ENCODE measurements at regions not wholly inside any gene's neighbourhood (a gene's known extent, or its start where the extent isn't known, plus 50 kb on each side); places are given as distances from the start of the nearest gene placed in this dataset.

- CTCF ChIA-PET, result no interaction called here
- TF ChIP-seq BHLHE40 (IDR thresholded peaks at IDR 0.05; ENCODE audit: borderline replicate concordance) (no peak), FOXA1 (IDR thresholded peaks at IDR 0.05) (no peak), L3MBTL2 (conservative IDR thresholded peaks at IDR 0.05) (no peak), HDGF (IDR thresholded peaks at IDR 0.05; ENCODE audit: borderline replicate concordance) (no peak), LEF1 (IDR thresholded peaks at IDR 0.05; ENCODE audit: borderline replicate concordance) (no peak), CTBP1 (IDR thresholded peaks at IDR 0.05; ENCODE audit: borderline replicate concordance) (no peak), ELF4 (IDR thresholded peaks at IDR 0.05) (no peak), SP1 (IDR thresholded peaks at IDR 0.05) (no peak), PKNOX1 (IDR thresholded peaks at IDR 0.05) (no peak), FOXK2 (IDR thresholded peaks at IDR 0.05) (no peak), ZNF384 (IDR thresholded peaks at IDR 0.05) (no peak), TARDBP (IDR thresholded peaks at IDR 0.05) (no peak), ARNT (IDR thresholded peaks at IDR 0.05) (no peak)
- no peak for DNase-seq (ENCODE audit: extremely low spot score)
- POLR2A ChIA-PET, result no interaction called here
Measured at GRCh38 chr11:17148536-17148935, 59.2 kb downstream of the PIK3C2A start.

GRCh38 chr11:17145972-17146371 lies 61.8 kb downstream of the PIK3C2A start:
- TF ChIP-seq ELF4 (IDR thresholded peaks at IDR 0.05) (no peak), BHLHE40 (IDR thresholded peaks at IDR 0.05; ENCODE audit: borderline replicate concordance) (no peak), SUZ12 (IDR thresholded peaks at IDR 0.05) (no peak), ZNF384 (IDR thresholded peaks at IDR 0.05) (no peak), ARNT (IDR thresholded peaks at IDR 0.05) (no peak), HDGF (IDR thresholded peaks at IDR 0.05; ENCODE audit: borderline replicate concordance) (no peak), TARDBP (IDR thresholded peaks at IDR 0.05) (no peak)
- ChIA-PET POLR2A (no interaction called here), CTCF (no interaction called here)
- DNase-seq (ENCODE audit: extremely low spot score), result no peak

- ChIA-PET POLR2A (interaction anchor here (0.5 kb wide), 1 partner anchor 65 kb away, joined by 3 read pairs; the partner anchor contains the start of gene RPS13), CTCF (no interaction called here)
- DNase-seq (ENCODE audit: extremely low spot score), result no peak
- TF ChIP-seq CTBP1 (IDR thresholded peaks at IDR 0.05; ENCODE audit: borderline replicate concordance) (no peak), TARDBP (IDR thresholded peaks at IDR 0.05) (no peak), PKNOX1 (IDR thresholded peaks at IDR 0.05) (no peak), FOXK2 (IDR thresholded peaks at IDR 0.05) (no peak), FOXA1 (IDR thresholded peaks at IDR 0.05) (no peak), ELF4 (IDR thresholded peaks at IDR 0.05) (no peak), BHLHE40 (IDR thresholded peaks at IDR 0.05; ENCODE audit: borderline replicate concordance) (no peak), L3MBTL2 (conservative IDR thresholded peaks at IDR 0.05) (no peak), LEF1 (IDR thresholded peaks at IDR 0.05; ENCODE audit: borderline replicate concordance) (no peak), NFRKB (IDR thresholded peaks at IDR 0.05) (no peak), SP1 (IDR thresholded peaks at IDR 0.05) (no peak), SUZ12 (IDR thresholded peaks at IDR 0.05) (no peak), FOXM1 (IDR thresholded peaks at IDR 0.05; ENCODE audit: borderline replicate concordance) (no peak), ZNF384 (IDR thresholded peaks at IDR 0.05) (no peak)
Measured at GRCh38 chr11:17142450-17142849, 65.0 kb upstream of the RPS13 start.

GRCh38 chr11:17141156-17141555 lies 63.7 kb upstream of the RPS13 start:
- CTCF ChIA-PET, result no interaction called here

GRCh38 chr11:17138562-17138961 lies 61.1 kb upstream of the RPS13 start:
- DNase-seq (ENCODE audit: extremely low spot score), result no peak
- TF ChIP-seq ZNF384 (IDR thresholded peaks at IDR 0.05) (no peak), TARDBP (IDR thresholded peaks at IDR 0.05) (no peak), FOXM1 (IDR thresholded peaks at IDR 0.05; ENCODE audit: borderline replicate concordance) (no peak), FOXK2 (IDR thresholded peaks at IDR 0.05) (no peak), LEF1 (IDR thresholded peaks at IDR 0.05; ENCODE audit: borderline replicate concordance) (no peak), L3MBTL2 (conservative IDR thresholded peaks at IDR 0.05) (no peak), SP1 (IDR thresholded peaks at IDR 0.05) (no peak), ARNT (IDR thresholded peaks at IDR 0.05) (no peak), FOXA1 (IDR thresholded peaks at IDR 0.05) (no peak), SUZ12 (IDR thresholded peaks at IDR 0.05) (no peak), CTBP1 (IDR thresholded peaks at IDR 0.05; ENCODE audit: borderline replicate concordance) (no peak), PKNOX1 (IDR thresholded peaks at IDR 0.05) (no peak), HDGF (IDR thresholded peaks at IDR 0.05; ENCODE audit: borderline replicate concordance) (no peak), NFRKB (IDR thresholded peaks at IDR 0.05) (no peak)
- ChIA-PET CTCF (no interaction called here), POLR2A (no interaction called here)

More at GRCh38 chr11:17141156-17141555, 63.7 kb upstream of the RPS13 start:
- TF ChIP-seq L3MBTL2 (conservative IDR thresholded peaks at IDR 0.05) (no peak), NFRKB (IDR thresholded peaks at IDR 0.05) (no peak), ZNF384 (IDR thresholded peaks at IDR 0.05) (no peak), FOXK2 (IDR thresholded peaks at IDR 0.05) (no peak), BHLHE40 (IDR thresholded peaks at IDR 0.05; ENCODE audit: borderline replicate concordance) (no peak)
- POLR2A ChIA-PET, result interaction anchor here (1.4 kb wide), 1 partner anchor 63 kb away, joined by 4 read pairs; the partner anchor contains the start of gene RPS13
- no peak for DNase-seq (ENCODE audit: extremely low spot score)

GRCh38 chr11:17135916-17136683 lies 58.6 kb upstream of the RPS13 start:
- POLR2A ChIA-PET, result no interaction called here
- CTCF ChIA-PET, result interaction anchor here (0.5 to 0.9 kb wide), 2 partner anchors 17 to 316 kb away, joined by 3 read pairs; no protein-coding TSS in a partner anchor
- DNase-seq (ENCODE audit: extremely low spot score), result no peak
- TF ChIP-seq FOXK2 (IDR thresholded peaks at IDR 0.05) (no peak), PKNOX1 (IDR thresholded peaks at IDR 0.05) (no peak), LEF1 (IDR thresholded peaks at IDR 0.05; ENCODE audit: borderline replicate concordance) (no peak), SP1 (IDR thresholded peaks at IDR 0.05) (no peak), ARNT (IDR thresholded peaks at IDR 0.05) (no peak), ELF4 (IDR thresholded peaks at IDR 0.05) (no peak), FOXM1 (IDR thresholded peaks at IDR 0.05; ENCODE audit: borderline replicate concordance) (no peak), TARDBP (IDR thresholded peaks at IDR 0.05) (no peak), BHLHE40 (IDR thresholded peaks at IDR 0.05; ENCODE audit: borderline replicate concordance) (no peak), SUZ12 (IDR thresholded peaks at IDR 0.05) (no peak), FOXA1 (IDR thresholded peaks at IDR 0.05) (no peak), CTBP1 (IDR thresholded peaks at IDR 0.05; ENCODE audit: borderline replicate concordance) (no peak), HDGF (IDR thresholded peaks at IDR 0.05; ENCODE audit: borderline replicate concordance) (no peak), L3MBTL2 (conservative IDR thresholded peaks at IDR 0.05) (no peak)
